Astrocyte of the spinal cord (primary cell): ENCODE measurements at regions not wholly inside any gene's neighbourhood (a gene's known extent, or its start where the extent isn't known, plus 50 kb on each side); places are given as distances from the start of the nearest gene placed in this dataset.

Source experiments
- DNase-seq: peaks from one replicate; pipeline ENCODE4 v3.0.0; 2011; ENCODE audit warnings: low read depth, low spot score
- H3K4me3 ChIP-seq: 2 replicates; pipeline ENCODE4 v1.5.1; 2011; ENCODE audit warnings: low read depth, mild to moderate bottlenecking, low read length, moderate library complexity
- CTCF ChIP-seq: IDR thresholded peaks from 2 replicates; pipeline ENCODE4 v1.5.1; 2012; ENCODE audit warnings: low read depth, mild to moderate bottlenecking, low read length, inconsistent platforms
- in situ Hi-C: cut with HindIII; loops from 2 replicates; pipeline ENCODE4 v1.10.0; 2017; ENCODE audit warnings: low sequenced_read_pairs

- DNase-seq: no peak
- in situ Hi-C loops: no loop called here
- no peak overlapping the region for H3K4me3 ChIP-seq
- TF ChIP-seq CTCF: no peak
Measured at GRCh38 chr10:64363687-64364086, 842.5 kb downstream of the REEP3 start.

DNA sequence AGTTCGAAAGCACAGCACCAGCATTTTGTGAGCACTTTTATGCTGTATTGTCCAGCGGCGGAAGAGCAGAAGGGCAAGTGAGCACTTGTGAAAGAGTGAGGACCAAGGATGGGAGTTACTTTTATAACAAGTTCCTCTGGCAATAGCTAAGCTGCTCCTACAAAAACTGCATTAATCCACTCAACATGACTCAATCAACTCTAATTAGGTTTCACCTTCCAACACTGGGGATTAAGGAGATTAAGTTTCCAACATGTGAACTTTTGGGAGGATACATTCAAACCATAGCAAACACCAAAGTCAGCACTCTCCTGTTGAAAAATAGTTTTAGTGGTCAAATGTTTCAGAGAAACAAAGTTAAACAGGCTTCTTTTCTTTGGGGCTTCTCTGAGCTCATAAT is 844.5 kb downstream of the REEP3 start:
- TF ChIP-seq CTCF: no peak
- no peak overlapping the region for H3K4me3 ChIP-seq
- in situ Hi-C loops: no loop called here
- no peak for DNase-seq

- H3K4me3 ChIP-seq: no peak overlapping the region
- no peak for TF ChIP-seq CTCF
- in situ Hi-C loops: no loop called here
- no peak for DNase-seq
Measured at GRCh38 chr10:64368298-64368697, 847.1 kb downstream of the REEP3 start.

- H3K4me3 ChIP-seq: no peak overlapping the region
- TF ChIP-seq CTCF: no peak
- DNase-seq: no peak
- in situ Hi-C loops: no loop called here
Measured at GRCh38 chr10:64369885-64370773, 848.9 kb downstream of the REEP3 start.

DNA sequence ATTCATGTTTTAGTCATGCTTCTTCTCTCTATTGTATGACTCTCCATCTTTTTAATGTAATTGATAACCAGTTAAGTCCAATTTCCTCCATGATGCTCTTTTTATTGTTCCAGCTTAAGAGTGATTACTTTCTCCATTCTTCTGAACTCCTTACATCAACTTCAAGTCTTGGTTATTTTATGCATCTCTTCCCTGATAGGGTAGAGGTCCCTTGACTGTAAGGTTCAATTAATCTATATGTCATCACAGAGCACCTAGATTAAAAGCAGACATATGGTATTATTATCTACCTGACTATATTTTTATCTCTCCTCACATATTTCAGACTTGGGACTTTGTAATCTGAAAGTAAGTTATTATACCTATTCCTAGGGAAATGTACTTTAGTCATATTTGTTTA is 853.1 kb downstream of the REEP3 start:
- H3K4me3 ChIP-seq: no peak overlapping the region
- DNase-seq: no peak
- in situ Hi-C loops: no loop called here
- no peak for TF ChIP-seq CTCF

GRCh38 chr10:64376167-64376566 is 855.0 kb downstream of the REEP3 start:
- TF ChIP-seq CTCF: no peak
- in situ Hi-C loops: no loop called here
- no peak overlapping the region for H3K4me3 ChIP-seq
- no peak for DNase-seq

- in situ Hi-C loops: no loop called here
- DNase-seq: no peak
- no peak for TF ChIP-seq CTCF
- no peak overlapping the region for H3K4me3 ChIP-seq
Measured at GRCh38 chr10:64379898-64380297, 858.7 kb downstream of the REEP3 start.
